Posterior cingulate gyrus (tissue), 11 donors: ENCODE measurements at regions not wholly inside any gene's neighbourhood (a gene's known extent, or its start where the extent isn't known, plus 50 kb on each side); places are given as distances from the start of the nearest gene placed in this dataset.

Experiments used
- DNase-seq, 10 donors: peaks; one replicate each; pipeline versions ENCODE4 v3.0.0 to v3.0.0-alpha.2; 2020 to 2021; ENCODE audit warnings: mixed read lengths in 3 of 10
- intact Hi-C: fragments of 100-400 bp; cut with DNase I; formaldehyde crosslinking; loops from one replicate; pipeline ENCODE4 v1.15.1; 2023

- no peak for DNase-seq
- intact Hi-C loops = no loop called here
Measured at GRCh38 chr10:85170026-85170425, 841.6 kb downstream of the CCSER2 start.

DNA sequence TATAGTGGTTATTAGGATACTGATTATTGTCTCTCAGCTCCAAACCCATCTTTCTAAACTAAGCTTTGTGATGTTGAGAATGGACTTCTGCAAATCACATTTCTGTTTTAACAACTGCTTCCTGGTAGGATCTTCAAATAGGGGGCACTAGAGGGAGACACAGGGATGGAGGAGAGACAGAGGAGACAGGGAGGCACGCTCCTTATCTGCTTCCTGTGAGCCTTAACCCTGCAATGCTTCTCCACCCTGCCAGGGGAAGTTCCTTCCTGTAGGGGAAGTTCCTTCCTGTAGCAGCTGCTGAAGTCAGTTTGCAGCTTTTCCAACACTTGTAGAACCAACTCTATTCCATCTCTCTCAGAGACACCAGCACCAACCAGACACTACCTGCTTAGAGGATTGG is 847.2 kb downstream of the CCSER2 start:
- DNase-seq = no peak
- intact Hi-C loops = no loop called here

DNA sequence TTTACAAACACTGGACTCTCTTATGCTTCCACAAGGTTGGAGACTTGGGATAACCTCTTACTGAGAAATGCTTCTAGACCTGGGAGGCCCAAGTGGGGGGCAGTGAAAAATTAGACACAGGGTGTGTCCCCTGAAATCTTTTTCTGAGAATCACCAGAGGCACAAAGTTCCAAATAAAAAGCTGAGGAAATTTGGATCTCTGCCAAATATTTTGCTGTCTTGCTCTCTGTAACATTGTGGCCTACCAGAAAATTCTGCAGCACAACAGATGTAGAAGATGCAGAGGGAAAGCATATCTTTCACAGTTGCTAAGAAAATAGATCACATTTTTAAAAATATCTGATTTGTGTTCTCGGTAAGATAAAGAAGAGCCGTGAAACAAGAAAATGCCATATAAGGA is 849.4 kb downstream of the CCSER2 start:
- no peak for DNase-seq
- intact Hi-C loops = no loop called here

- DNase-seq = no peak
- intact Hi-C loops = no loop called here
Measured at GRCh38 chr10:85187047-85187446, 858.7 kb downstream of the CCSER2 start.

DNA sequence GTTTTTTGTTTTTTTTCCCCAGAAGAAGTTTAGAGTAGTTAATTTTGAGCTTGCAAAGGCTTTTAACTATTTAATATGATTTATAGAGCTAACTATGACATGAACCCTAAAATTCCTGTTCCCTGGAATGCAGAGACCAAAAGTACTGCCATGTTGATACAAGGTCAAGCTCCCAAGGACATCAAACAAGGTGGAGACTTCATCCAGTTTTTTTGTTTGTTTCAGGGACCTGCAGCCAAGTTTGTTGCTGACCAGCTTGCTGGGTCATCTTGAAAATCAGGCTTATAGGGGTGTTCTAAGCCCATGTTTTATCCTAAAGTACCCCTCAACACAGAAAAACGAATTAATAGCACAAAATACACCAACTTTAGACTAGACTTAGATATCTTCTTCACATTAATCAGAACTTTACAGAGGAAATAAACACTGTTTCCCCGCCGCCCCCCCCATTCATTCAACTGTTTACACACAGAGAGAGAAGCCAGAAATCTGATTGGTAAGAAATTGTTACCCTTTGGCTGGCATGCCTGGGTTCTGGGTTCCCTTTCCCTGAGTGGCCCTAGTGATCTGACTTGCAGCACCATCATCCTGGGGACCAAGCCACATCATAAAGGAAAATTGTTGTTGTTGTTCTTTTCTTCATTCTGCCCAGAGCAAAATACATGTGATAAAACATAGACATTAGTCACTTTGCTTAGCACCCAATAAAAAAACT is 860.5 kb downstream of the CCSER2 start:
- intact Hi-C loops = no loop called here
- no peak for DNase-seq

DNA sequence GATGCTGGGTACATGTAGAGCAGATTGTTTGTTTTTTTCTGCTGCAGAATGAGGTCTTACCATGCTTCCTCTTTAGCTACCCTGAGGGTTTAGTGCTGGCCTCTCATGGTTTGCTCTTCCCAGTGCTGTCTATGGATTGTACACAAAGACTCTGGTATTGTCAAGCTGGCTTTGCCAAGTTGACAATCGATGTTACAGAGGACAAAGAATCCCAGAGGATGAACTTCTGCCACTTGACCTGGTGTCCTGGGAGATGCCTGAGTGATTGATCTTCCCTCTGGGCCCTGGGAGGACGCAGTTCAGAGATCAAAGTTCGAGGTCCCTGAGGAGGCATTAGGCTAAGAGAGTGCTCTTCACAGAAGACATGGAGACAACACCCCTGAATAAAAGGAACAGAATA is 865.4 kb downstream of the CCSER2 start:
- intact Hi-C loops = no loop called here
- DNase-seq = no peak

- intact Hi-C loops = no loop called here
- no peak for DNase-seq
Measured at GRCh38 chr10:85194706-85195105, 866.3 kb downstream of the CCSER2 start.

- DNase-seq = peak in 1 of 10 donors; percentile 59
- intact Hi-C loops = no loop called here
Measured at GRCh38 chr10:85195596-85195995, 867.2 kb downstream of the CCSER2 start.

GRCh38 chr10:85204814-85205213 is 876.4 kb downstream of the CCSER2 start:
- DNase-seq = no peak
- intact Hi-C loops = no loop called here

DNA sequence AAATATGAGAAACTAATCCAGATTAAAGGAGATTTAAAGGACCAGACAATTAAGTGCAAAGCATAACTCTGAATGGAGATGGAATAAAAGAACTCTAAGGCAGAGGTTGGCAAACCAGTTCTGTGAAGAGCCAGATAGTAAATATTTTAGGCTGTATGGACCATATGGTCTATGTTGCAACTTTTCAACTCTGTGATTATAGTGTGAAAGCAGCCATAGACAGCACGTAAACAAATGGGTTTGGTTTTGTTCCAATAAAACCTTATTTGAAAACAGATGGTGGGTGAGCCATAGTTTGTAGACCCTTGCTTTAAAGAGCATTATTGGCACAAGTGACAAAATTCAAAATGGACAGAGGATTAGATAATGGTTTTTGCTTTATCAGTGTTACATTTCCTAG is 884.1 kb downstream of the CCSER2 start:
- intact Hi-C loops = no loop called here
- no peak for DNase-seq

- intact Hi-C loops = no loop called here
- DNase-seq = no peak
Measured at GRCh38 chr10:85213493-85213892, 885.1 kb downstream of the CCSER2 start.

DNA sequence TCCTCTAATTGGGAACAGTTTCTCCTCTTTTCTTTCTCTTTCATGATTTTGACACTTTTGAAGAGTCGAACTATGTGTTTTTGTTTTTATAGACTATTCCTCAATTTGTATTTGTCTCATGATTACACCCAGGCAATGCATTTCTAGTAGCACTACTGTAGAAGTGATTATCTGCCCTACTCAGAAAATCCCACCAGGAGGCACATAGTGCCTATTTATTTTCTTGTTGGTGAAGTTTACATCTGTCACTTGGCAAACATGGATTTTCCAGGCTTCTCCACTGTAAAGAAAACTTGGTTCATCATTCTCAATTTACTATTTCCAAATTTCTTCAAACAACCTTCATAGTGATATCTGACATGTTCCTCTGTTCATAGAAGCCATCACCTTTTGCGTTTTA is 893.9 kb downstream of the CCSER2 start:
- no peak for DNase-seq
- intact Hi-C loops = loop anchor here (5.0 kb wide), 1 partner anchor 285 kb away; no protein-coding TSS in a partner anchor

- intact Hi-C loops = loop anchor here (5.0 kb wide), 1 partner anchor 283 kb away; no protein-coding TSS in a partner anchor
- no peak for DNase-seq
Measured at GRCh38 chr10:85224366-85224940, 896.1 kb downstream of the CCSER2 start.

GRCh38 chr10:85225311-85225710 is 896.9 kb downstream of the CCSER2 start:
- intact Hi-C loops = no loop called here
- no peak for DNase-seq

DNA sequence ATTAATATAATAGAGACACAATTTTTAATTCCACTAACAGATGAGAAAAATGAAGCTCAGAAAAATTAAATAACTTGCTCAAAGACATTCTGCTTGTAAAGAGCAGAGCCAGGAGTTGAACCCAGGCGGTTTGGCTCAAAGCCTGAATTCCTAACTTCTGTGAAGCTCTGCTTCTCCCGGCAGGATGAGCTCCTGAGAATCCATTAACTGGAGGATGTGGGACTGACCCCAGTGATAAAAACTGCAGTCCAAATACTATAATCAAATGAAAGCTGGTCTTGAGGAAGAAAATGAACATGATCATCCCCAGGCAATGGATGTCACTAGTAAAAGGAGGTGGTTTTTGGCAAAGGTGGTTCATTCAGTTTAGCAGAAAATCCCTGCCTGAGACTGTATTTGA is 898.2 kb downstream of the CCSER2 start:
- intact Hi-C loops = no loop called here
- DNase-seq = no peak

DNA sequence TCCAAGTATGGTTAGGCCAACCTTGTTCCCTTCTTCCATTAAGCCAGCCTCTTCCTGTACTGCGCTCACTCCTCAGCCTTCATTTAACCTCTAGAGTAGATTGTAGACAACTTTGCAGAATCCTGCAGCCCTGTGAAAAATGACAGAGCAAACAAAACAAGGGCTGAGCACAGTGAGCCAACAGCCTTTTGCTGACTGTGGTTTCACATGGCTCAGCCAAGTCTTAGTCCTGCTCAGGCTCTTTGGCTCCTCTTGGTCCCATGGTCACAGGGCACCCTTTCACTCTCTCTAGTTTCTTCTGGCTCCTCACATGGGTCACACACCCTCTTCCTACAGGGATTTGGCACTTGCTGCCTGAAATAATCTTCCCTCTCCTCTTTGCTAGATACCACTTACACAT is 900.3 kb downstream of the CCSER2 start:
- no peak for DNase-seq
- intact Hi-C loops = no loop called here

- no peak for DNase-seq
- intact Hi-C loops = no loop called here
Measured at GRCh38 chr10:85231534-85232270, 903.3 kb downstream of the CCSER2 start.

DNA sequence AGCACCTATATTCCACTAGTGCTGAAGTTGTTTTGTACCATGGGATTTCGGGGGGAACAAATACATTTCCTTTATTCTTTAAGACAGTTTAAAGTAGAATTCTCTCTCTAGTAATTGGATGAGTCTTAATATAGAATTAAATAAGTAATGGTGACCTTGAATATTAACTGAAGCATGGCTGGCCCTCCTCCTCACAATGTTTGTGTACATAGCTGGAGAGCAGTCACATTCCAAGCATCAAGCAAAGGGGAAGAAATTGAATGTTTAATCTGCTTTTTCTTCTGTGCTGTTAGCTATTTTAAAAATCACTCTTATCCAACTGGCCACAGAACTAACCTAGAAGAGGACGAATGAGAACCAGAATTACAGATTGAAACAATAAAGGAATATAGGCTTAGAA is 906.9 kb downstream of the CCSER2 start:
- intact Hi-C loops = no loop called here
- DNase-seq = no peak

DNA sequence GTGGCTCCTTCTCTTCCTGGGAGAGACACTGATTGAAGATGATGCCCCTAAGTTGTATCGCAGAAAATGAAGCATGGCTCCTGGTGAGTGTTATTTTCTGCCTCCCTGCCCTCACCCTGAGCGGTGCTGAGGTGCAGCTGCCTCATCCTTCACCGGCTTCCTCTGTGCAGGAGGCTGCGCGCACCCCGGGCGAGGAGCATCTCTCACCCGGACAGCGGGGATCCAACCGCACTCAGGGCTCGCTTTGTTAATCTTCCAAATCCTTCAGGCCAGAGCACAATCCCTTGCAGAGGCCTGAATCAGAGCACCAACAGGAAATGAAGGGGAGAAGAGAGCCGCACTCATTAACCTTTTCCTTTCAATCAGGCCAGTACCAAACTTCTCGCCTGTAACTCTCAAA is 910.3 kb downstream of the CCSER2 start:
- intact Hi-C loops = no loop called here
- no peak for DNase-seq

GRCh38 chr10:85250304-85250703 is 921.9 kb downstream of the CCSER2 start:
- intact Hi-C loops = no loop called here

GRCh38 chr10:85256481-85256880 is 928.1 kb downstream of the CCSER2 start:
- intact Hi-C loops = no loop called here
- DNase-seq = no peak

More at GRCh38 chr10:85250304-85250703, 921.9 kb downstream of the CCSER2 start:
- DNase-seq = no peak

DNA sequence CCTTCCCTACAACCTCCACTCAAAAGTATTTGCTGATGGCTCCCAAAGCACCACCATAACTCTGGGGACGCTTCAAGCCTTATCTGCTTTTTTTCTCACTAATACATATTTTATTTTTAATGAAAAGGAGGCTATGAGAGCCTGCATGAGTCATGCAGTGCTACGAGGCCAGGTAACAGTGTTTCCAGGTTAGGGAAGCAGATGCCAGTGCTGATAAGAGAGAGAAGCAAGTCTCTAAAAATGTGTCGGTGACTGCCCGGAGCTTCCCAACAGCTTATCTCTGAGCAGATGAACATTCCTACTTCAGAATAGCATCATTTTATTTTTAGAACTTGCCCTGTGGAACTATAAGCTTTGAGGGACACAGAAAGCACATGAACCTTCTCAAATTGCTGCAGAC is 931.5 kb downstream of the CCSER2 start:
- intact Hi-C loops = no loop called here
- DNase-seq = no peak
